ENCODE measurements at regions not wholly inside any gene's neighbourhood (a gene's known extent, or its start where the extent isn't known, plus 50 kb on each side); places are given as distances from the start of the nearest gene placed in this dataset.

GRCh38 chr1:227424953-227425352, 106.7 kb upstream of the CDC42BPA start:
- TF ChIP-seq POLR2A (IDR thresholded peaks at IDR 0.05; ENCODE audit: borderline replicate concordance, extremely low read depth, insufficient read depth, insufficient read length) (no peak), POLR2AphosphoS5 (IDR thresholded peaks at IDR 0.05; ENCODE audit: low read depth, low read length) (no peak), SRF (IDR thresholded peaks at IDR 0.05; ENCODE audit: low read depth) (no peak), FOSL1 (IDR thresholded peaks at IDR 0.05; ENCODE audit: low read depth) (no peak), CTCF (IDR thresholded peaks at IDR 0.05 in 2 of 3, conservative IDR thresholded peaks at IDR 0.05 in 1 of 3; ENCODE audit: borderline replicate concordance in 1 of 3, insufficient read depth in 1 of 3, low read depth in 2 of 3, low read length in 2 of 3) (no peak), ZBTB33 (IDR thresholded peaks at IDR 0.05; ENCODE audit: extremely low read depth, insufficient replicate concordance, low read length) (no peak), ATF3 (IDR thresholded peaks at IDR 0.05) (no peak), CEBPB (IDR thresholded peaks at IDR 0.05; ENCODE audit: low read depth) (no peak), RAD21 (IDR thresholded peaks at IDR 0.05; ENCODE audit: low read depth) (no peak), TCF7L2 (IDR thresholded peaks at IDR 0.05; ENCODE audit: borderline replicate concordance, extremely low read depth, insufficient read depth, insufficient read length) (no peak), EZH2 (IDR thresholded peaks at IDR 0.05) (no peak), CBX3 (IDR thresholded peaks at IDR 0.05; ENCODE audit: low read depth) (no peak), YY1 (IDR thresholded peaks at IDR 0.05; ENCODE audit: extremely low read depth, insufficient replicate concordance, low read depth, low read length) (no peak), MAX (IDR thresholded peaks at IDR 0.05) (no peak)
- Histone ChIP-seq H2AFZ (ENCODE audit: low read depth, low read length, poor library complexity, severe bottlenecking) (no peak overlapping the region), H3K4me1 (ENCODE audit: control insufficient read depth in 1 of 2, insufficient read depth in 2 of 2, low read length in 2 of 2) (peaks cover 0 to 29% of the 10 kb centered on the region in 2 experiments; a peak in 3 of 4 replicates), H4K20me1 (ENCODE audit: insufficient read depth) (no peaks in the 10 kb centered on the region), H3K9ac (ENCODE audit: low read length) (no peak overlapping the region), H3K9me3 (ENCODE audit: control insufficient read depth in 1 of 2, insufficient read depth in 1 of 2, low read depth in 1 of 2, low read length in 2 of 2) (no peaks in the 10 kb centered on the region), H3K27me3 (ENCODE audit: insufficient read depth, low read length) (no peaks in the 10 kb centered on the region), H3K36me3 (ENCODE audit: control insufficient read depth in 1 of 2, insufficient read depth in 2 of 2, low read length in 2 of 2) (no peaks in the 10 kb centered on the region), H3K9me2 (ENCODE audit: insufficient read depth) (no peaks in the 10 kb centered on the region), H3K27ac (ENCODE audit: low read depth, low read length) (no peak overlapping the region), H3K4me2 (ENCODE audit: low read length) (no peak overlapping the region), H3K4me3 (replicated peaks in 1 of 2; ENCODE audit: low read depth in 1 of 2, low read length in 2 of 2) (no peak overlapping the region), H3K79me2 (ENCODE audit: insufficient read depth, low read length) (no peaks in the 10 kb centered on the region)
- intact Hi-C loops (cut with micrococcal nuclease): no loop called here
- DNase-seq (ENCODE audit: low read depth, low spot score) (no peak), ATAC-seq (no peak)
- RAD21 ChIA-PET (ENCODE audit: low non-redundant PET in 1 of 2, low total read pairs in 2 of 2, uncharacterized antibody in 2 of 2, unreplicated experiment in 2 of 2): no interaction called here
- POLR2A ChIA-PET: no interaction called here
- CTCF ChIA-PET: interaction anchor here (0.9 kb wide), 1 partner anchor 799 kb away, joined by 3 read pairs; no protein-coding TSS in a partner anchor
- no TSS peak for BruUV-seq (replicated peaks)
